H9 (cell line): ENCODE measurements at regions not wholly inside any gene's neighbourhood (a gene's known extent, or its start where the extent isn't known, plus 50 kb on each side); places are given as distances from the start of the nearest gene placed in this dataset.

ENCODE experiments used
- DNase-seq: peaks from one replicate; pipeline ENCODE4 v3.0.0-alpha.2; 2017
- H2AFZ ChIP-seq: one replicate; pipeline ENCODE4 v1.6.1; 2013; ENCODE audit warnings: mild to moderate bottlenecking, low read length, control low read depth, moderate library complexity
- H2AK5ac ChIP-seq: 2 replicates; pipeline ENCODE4 v1.6.1; 2013; ENCODE audit warnings: low read length, control low read depth, mixed read lengths; ENCODE audit not compliant: insufficient read length
- H2BK120ac ChIP-seq: one replicate; pipeline ENCODE4 v1.6.1; 2013; ENCODE audit warnings: low read depth, mild to moderate bottlenecking, low read length, control low read depth, inconsistent platforms; ENCODE audit not compliant: poor library complexity, severe bottlenecking
- H2BK12ac ChIP-seq: 2 replicates; pipeline ENCODE4 v1.6.1; 2013; ENCODE audit warnings: low read length, control low read depth, mixed read lengths, low read depth; ENCODE audit not compliant: insufficient read length
- H2BK15ac ChIP-seq: 2 replicates; pipeline ENCODE4 v1.6.1; 2013; ENCODE audit warnings: low read depth, low read length, control low read depth
- H2BK20ac ChIP-seq: one replicate; pipeline ENCODE4 v1.6.1; 2013; ENCODE audit warnings: low read depth, mild to moderate bottlenecking, low read length, control low read depth, inconsistent platforms; ENCODE audit not compliant: poor library complexity, severe bottlenecking
- H2BK5ac ChIP-seq: 2 replicates; pipeline ENCODE4 v1.6.1; 2013; ENCODE audit warnings: low read length, control low read depth, mixed read lengths; ENCODE audit not compliant: insufficient read length
- H3K14ac ChIP-seq: 2 replicates; pipeline ENCODE4 v1.6.1; 2013; ENCODE audit warnings: low read length, control low read depth; ENCODE audit not compliant: insufficient read depth
- H3K18ac ChIP-seq: 2 replicates; pipeline ENCODE4 v1.6.1; 2013; ENCODE audit warnings: low read depth, mild to moderate bottlenecking, mixed read lengths, low read length, control low read depth; ENCODE audit not compliant: insufficient read length
- H3K23ac ChIP-seq: 2 replicates; pipeline ENCODE4 v1.6.1; 2013; ENCODE audit warnings: low read length, control low read depth, mixed read lengths, low read depth; ENCODE audit not compliant: insufficient read length
- H3K23me2 ChIP-seq: 2 replicates; pipeline ENCODE4 v1.6.1; 2013; ENCODE audit warnings: low read depth, mild to moderate bottlenecking, mixed read lengths, low read length, control low read depth; ENCODE audit not compliant: insufficient read length, poor library complexity, severe bottlenecking
- H3K27ac ChIP-seq: 2 replicates; pipeline ENCODE4 v1.5.1; 2013; ENCODE audit warnings: low read length, control low read depth, mixed read lengths, low read depth; ENCODE audit not compliant: insufficient read length
- H3K27me3 ChIP-seq: 2 replicates; pipeline ENCODE4 v1.6.1; 2013; ENCODE audit warnings: low read length, control low read depth, inconsistent platforms; ENCODE audit not compliant: insufficient read depth
- H3K4ac ChIP-seq: 2 replicates; pipeline ENCODE4 v1.6.1; 2013; ENCODE audit warnings: low read depth, mild to moderate bottlenecking, control low read depth, inconsistent platforms, low read length, moderate library complexity
- H3K4me1 ChIP-seq: 2 replicates; pipeline ENCODE4 v1.6.1; 2013; ENCODE audit warnings: low read length, control low read depth, inconsistent platforms; ENCODE audit not compliant: insufficient read depth
- H3K4me2 ChIP-seq: 2 replicates; pipeline ENCODE4 v1.6.1; 2013; ENCODE audit warnings: low read length, control low read depth, mixed read lengths; ENCODE audit not compliant: insufficient read length, insufficient read depth
- H3K56ac ChIP-seq: 2 replicates; pipeline ENCODE4 v1.6.1; 2013; ENCODE audit warnings: low read depth, mild to moderate bottlenecking, mixed read lengths, low read length, control low read depth; ENCODE audit not compliant: insufficient read length
- H3K79me1 ChIP-seq: 2 replicates; pipeline ENCODE4 v1.6.1; 2013; ENCODE audit warnings: low read depth, mild to moderate bottlenecking, moderate library complexity, low read length, control low read depth, inconsistent platforms; ENCODE audit not compliant: insufficient read depth, poor library complexity, severe bottlenecking
- H3K79me2 ChIP-seq: 2 replicates; pipeline ENCODE4 v1.6.1; 2013; ENCODE audit warnings: low read length, control low read depth, inconsistent platforms; ENCODE audit not compliant: insufficient read depth
- H3K9ac ChIP-seq: 2 replicates; pipeline ENCODE4 v1.6.1; 2013; ENCODE audit warnings: low read length, control low read depth, mixed read lengths; ENCODE audit not compliant: insufficient read length; ENCODE audit errors: extremely low read depth
- H3K9me3 ChIP-seq: one replicate; pipeline ENCODE4 v1.6.1; 2013; ENCODE audit warnings: low read depth, low read length, inconsistent platforms; ENCODE audit not compliant: control insufficient read depth
- H3T11ph ChIP-seq: one replicate; pipeline ENCODE4 v1.6.1; 2013; ENCODE audit warnings: mild to moderate bottlenecking, low read length, control low read depth, inconsistent platforms
- H4K20me1 ChIP-seq: one replicate; pipeline ENCODE4 v1.6.1; 2013; ENCODE audit not compliant: control insufficient read depth, insufficient read length, insufficient read depth
- H4K5ac ChIP-seq: 2 replicates; pipeline ENCODE4 v1.6.1; 2013; ENCODE audit warnings: low read depth, mild to moderate bottlenecking, mixed read lengths, low read length, control low read depth; ENCODE audit not compliant: insufficient read length
- H4K8ac ChIP-seq: replicated peaks from 2 replicates; pipeline ENCODE4 v1.6.1; 2013; ENCODE audit warnings: low read length, control low read depth, mixed read lengths, low read depth; ENCODE audit not compliant: insufficient read length
- H4K91ac ChIP-seq: 2 replicates; pipeline ENCODE4 v1.6.1; 2013; ENCODE audit warnings: low read depth, mild to moderate bottlenecking, moderate library complexity, mixed read lengths, low read length, control low read depth; ENCODE audit not compliant: insufficient read length
- H3K27ac Mint-ChIP-seq, 3 experiments: 2 replicates in 2 of 3; 3 replicates in 1 of 3; pipeline ENCODE4 v1.8.0; 2020 to 2021; ENCODE audit warnings: mixed read lengths in 3 of 3, mild to moderate bottlenecking in 1 of 3, moderate library complexity in 1 of 3
- H3K27me3 Mint-ChIP-seq: 2 replicates; pipeline ENCODE4 v1.8.0; 2021; ENCODE audit warnings: low read depth, mild to moderate bottlenecking, moderate library complexity, mixed read lengths
- H3K36me3 Mint-ChIP-seq, 3 experiments: 2 replicates in 2 of 3; 3 replicates in 1 of 3; pipeline ENCODE4 v1.8.0; 2020 to 2021; ENCODE audit warnings: low read depth in 3 of 3, mixed read lengths in 3 of 3; ENCODE audit not compliant: insufficient read depth in 1 of 3
- H3K4me1 Mint-ChIP-seq, 2 experiments: 2 replicates each; pipeline ENCODE4 v1.8.0; 2020; ENCODE audit warnings: mixed read lengths in 2 of 2
- H3K4me3 Mint-ChIP-seq, 2 experiments: 2 replicates in 1 of 2; 3 replicates in 1 of 2; pipeline ENCODE4 v1.8.0; 2020 to 2021; ENCODE audit warnings: mild to moderate bottlenecking in 2 of 2, mixed read lengths in 2 of 2, moderate library complexity in 1 of 2
- H3K9me3 Mint-ChIP-seq, 2 experiments: 2 replicates in 1 of 2; 3 replicates in 1 of 2; pipeline ENCODE4 v1.8.0; 2020; ENCODE audit warnings: mild to moderate bottlenecking in 2 of 2, mixed read lengths in 2 of 2, moderate library complexity in 1 of 2
- WGBS: extraction: QIAGEN DNeasy Blood & Tissue Kit; methylation state at CpG from one replicate; pipeline ENCODE4 v1.1.7; 2013; ENCODE audit warnings: missing lambda C conversion rate, low lambda C conversion rate, mixed read lengths; ENCODE audit not compliant: insufficient read length; ENCODE audit errors: extremely low coverage; 5-methylcytosine and 5-hydroxymethylcytosine counted together
- TF ChIP-seq, protein P1 (sequence below): fragments of 200-600 bp; sonication (generic); conservative IDR thresholded peaks from 3 replicates; pipeline ENCODE4 v1.8.0; 2021; ENCODE audit warnings: antibody characterized with exemption, mild to moderate bottlenecking

DNA sequence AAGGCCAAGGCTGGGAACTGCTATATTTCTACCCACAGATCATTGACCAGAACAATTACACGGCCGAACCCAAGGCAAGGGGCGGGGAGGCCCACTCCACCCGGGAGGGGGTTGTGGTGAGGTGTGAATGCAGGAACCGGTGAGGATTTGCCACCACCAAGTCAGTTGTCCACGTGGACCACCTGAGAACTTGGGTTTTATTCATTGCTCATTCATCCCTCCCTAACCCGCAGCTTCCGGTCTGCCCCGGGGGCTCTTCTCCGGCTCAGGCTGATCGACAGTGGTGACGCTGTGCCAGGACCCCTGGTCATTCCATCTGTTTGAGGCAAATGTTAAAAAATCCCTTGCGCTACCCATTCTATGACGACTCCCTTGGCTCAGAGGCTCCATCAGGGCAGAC lies 127.7 kb upstream of the RTL1 start:
- Mint-ChIP-seq H3K36me3 (no peaks in the 10 kb centered on the region; a peak in 1 of 7 replicates), H3K4me1 (no peaks in the 10 kb centered on the region), H3K27me3 (peaks cover 2% of the 10 kb centered on the region), H3K9me3 (0 out of 5 replicates have a peak, but pooled peaks cover 0 to 3% of the 10 kb centered on the region in 2 experiments), H3K27ac (no peak overlapping the region; a peak in 1 of 7 replicates), H3K4me3 (no peak overlapping the region)
- no peak overlapping the region for H4K8ac ChIP-seq
- H3K23ac ChIP-seq: no peak overlapping the region
- H3K9ac ChIP-seq: no peak overlapping the region
- H3K4me2 ChIP-seq: no peak overlapping the region
- TF ChIP-seq, protein P1, sequence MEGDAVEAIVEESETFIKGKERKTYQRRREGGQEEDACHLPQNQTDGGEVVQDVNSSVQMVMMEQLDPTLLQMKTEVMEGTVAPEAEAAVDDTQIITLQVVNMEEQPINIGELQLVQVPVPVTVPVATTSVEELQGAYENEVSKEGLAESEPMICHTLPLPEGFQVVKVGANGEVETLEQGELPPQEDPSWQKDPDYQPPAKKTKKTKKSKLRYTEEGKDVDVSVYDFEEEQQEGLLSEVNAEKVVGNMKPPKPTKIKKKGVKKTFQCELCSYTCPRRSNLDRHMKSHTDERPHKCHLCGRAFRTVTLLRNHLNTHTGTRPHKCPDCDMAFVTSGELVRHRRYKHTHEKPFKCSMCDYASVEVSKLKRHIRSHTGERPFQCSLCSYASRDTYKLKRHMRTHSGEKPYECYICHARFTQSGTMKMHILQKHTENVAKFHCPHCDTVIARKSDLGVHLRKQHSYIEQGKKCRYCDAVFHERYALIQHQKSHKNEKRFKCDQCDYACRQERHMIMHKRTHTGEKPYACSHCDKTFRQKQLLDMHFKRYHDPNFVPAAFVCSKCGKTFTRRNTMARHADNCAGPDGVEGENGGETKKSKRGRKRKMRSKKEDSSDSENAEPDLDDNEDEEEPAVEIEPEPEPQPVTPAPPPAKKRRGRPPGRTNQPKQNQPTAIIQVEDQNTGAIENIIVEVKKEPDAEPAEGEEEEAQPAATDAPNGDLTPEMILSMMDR: no peak
- no peak overlapping the region for H2AK5ac ChIP-seq
- no peaks in the 10 kb centered on the region for H3K79me2 ChIP-seq
- H3K27ac ChIP-seq: no peak overlapping the region
- no peak for DNase-seq
- no peak overlapping the region for H3K18ac ChIP-seq
- H2AFZ ChIP-seq: no peak overlapping the region
- no peak overlapping the region for H2BK120ac ChIP-seq
- no peaks in the 10 kb centered on the region for H3K9me3 ChIP-seq
- H3K56ac ChIP-seq: no peak overlapping the region
- no peaks in the 10 kb centered on the region for H4K20me1 ChIP-seq
- no peak overlapping the region for H3T11ph ChIP-seq
- H2BK15ac ChIP-seq: no peak overlapping the region
- no peak overlapping the region for H2BK20ac ChIP-seq
- no peak overlapping the region for H4K91ac ChIP-seq
- no peak overlapping the region for H3K4ac ChIP-seq
- no peaks in the 10 kb centered on the region for H3K27me3 ChIP-seq
- H4K5ac ChIP-seq: no peak overlapping the region
- no CpG with 5 or more reads among the region's 14 CpGs for WGBS
- H2BK12ac ChIP-seq: no peak overlapping the region
- H3K23me2 ChIP-seq: no peaks in the 10 kb centered on the region
- no peaks in the 10 kb centered on the region for H3K4me1 ChIP-seq
- no peak overlapping the region for H3K14ac ChIP-seq
- no peak overlapping the region for H2BK5ac ChIP-seq
- no peaks in the 10 kb centered on the region for H3K79me1 ChIP-seq
